Hindlimb muscle (tissue), 1 donor: ENCODE measurements at regions not wholly inside any gene's neighbourhood (a gene's known extent, or its start where the extent isn't known, plus 50 kb on each side); places are given as distances from the start of the nearest gene placed in this dataset.

Experiments used
- DNase-seq: peaks from one replicate; pipeline ENCODE4 v3.0.0-alpha.2; 2013

DNA sequence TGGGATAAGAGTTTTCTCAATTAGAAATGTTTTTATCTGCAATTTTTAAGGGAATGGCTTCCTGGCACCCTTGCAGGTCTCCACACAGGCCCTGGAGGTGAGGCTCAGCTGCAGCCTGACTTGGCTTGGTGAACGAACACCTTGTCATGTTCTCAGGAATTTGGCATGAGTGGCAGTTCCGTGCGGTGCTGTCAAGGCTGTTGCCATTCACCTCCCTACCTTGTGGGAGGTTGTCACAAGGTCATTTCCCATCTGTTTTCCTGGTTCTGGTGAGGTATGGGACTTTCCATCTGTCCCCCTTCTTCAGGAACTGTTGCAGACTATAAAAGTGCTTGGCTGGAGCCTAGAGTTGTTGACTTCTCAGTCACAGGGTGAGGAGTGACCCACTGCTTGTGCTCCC, 82.9 kb downstream of the ELOVL4 start:
- DNase-seq: no peak

DNA sequence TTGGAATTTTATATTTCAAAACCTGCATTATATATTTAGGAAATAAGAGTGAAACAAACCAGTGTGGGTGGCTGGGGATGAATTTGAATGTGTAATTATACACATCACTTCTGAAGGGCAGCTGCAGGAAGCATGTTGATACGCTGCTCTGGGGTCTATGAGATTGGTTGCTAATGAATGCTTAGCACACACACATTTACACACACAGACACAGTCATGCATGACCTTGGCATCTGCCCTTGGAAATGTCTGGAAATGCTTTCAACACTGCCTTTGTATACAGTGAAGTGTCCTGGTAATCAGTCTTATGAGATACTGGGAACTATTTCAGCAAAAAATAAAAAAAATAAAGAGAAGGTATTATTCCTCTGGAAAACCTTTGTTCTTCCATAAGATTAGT, 83.4 kb downstream of the ELOVL4 start:
- no peak for DNase-seq

DNA sequence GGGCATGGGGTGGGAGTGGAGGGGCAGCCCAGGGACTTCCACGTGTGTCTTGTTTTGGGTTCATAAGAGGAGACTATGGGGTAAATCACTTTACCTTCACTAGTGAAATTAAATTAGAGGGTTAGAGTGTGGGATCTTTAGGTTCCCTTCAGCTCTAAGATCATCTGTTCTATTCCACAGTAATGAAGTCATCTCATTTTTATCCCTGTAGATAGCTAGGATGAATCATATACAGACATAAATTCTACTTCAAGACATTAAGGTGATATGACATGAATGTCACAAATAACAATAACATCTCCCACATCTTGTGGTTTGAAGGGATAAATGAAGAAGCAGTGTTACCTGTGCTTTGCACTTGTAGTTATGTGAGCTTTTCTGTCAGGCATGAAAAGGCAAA, 83.8 kb downstream of the ELOVL4 start:
- no peak for DNase-seq

DNA sequence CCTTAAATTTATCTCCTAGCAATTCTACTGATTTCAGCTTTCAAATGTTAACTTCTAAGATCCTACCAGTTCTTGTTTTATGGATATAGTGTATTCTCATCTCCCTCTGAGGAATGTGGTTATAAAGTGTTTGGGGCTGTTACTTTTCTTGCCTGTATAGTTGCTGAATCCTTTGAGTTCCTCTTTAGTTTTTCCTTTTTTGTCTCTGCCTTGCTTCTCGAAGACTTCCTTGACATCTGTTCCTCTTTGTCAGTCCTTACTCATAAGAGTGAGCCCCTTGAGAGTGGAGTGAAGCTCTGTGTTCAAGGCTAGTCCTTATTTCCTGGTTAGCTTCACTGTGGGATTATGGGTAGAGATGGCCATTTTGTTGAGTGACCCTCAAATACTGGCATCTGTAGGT, 84.6 kb downstream of the ELOVL4 start:
- no peak for DNase-seq

DNA sequence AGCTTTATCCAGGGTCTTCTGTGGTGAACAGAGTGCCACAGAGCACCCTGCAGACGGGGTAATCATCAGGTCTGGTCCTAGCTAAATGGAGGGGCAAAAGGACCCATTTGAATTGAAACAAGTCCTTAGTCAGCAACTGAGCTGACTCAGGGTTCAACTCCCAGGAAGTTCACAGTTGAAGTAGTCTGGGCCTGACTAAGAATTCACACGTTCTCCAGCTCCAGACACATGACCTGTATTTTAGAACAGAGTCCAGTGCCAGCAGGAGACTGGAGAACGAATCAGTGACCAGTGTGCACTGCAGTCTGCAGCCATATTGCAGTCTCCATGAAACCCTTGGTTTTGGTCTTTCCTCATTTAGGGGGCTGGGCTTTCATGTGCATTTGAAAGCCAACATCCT, 85.2 kb downstream of the ELOVL4 start:
- no peak for DNase-seq

DNA sequence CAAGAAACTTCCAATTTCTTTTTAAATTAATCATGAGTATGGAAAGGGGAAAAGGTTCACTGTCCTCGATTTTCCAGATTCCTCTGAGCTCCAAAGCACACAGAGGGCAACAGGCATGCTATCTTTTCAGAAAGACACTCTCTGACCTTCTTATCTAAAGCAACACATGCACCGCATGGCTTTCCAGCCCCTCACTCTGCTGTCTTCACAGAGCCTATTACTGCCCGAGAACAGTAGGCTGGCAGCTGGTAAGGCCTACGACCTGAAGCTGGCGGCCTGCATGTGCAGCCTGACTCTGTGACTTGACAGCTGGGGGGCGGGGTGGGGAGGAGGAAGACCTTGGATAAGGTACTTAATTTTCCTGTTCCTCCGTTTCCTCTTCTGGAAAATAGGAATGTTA, 86.3 kb downstream of the ELOVL4 start:
- DNase-seq: no peak

DNA sequence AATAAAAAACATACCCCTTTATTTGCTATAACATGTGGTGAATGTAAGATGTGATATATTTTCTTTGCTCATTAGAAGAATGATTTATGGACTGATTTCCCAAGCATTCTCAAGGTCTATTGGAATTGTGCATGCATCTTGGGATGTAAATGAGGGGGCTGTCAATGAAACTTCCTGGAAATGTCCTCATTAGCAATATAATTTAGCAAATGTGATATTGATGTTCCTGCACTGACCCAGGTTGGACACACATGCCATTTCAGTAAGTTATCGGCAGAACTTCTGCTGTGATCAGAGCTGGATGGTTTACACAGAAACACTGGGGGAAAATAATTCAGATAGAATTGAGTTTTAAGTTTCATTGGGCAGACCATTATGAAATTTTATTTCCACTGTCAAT, 99.9 kb downstream of the ELOVL4 start:
- DNase-seq: no peak

DNA sequence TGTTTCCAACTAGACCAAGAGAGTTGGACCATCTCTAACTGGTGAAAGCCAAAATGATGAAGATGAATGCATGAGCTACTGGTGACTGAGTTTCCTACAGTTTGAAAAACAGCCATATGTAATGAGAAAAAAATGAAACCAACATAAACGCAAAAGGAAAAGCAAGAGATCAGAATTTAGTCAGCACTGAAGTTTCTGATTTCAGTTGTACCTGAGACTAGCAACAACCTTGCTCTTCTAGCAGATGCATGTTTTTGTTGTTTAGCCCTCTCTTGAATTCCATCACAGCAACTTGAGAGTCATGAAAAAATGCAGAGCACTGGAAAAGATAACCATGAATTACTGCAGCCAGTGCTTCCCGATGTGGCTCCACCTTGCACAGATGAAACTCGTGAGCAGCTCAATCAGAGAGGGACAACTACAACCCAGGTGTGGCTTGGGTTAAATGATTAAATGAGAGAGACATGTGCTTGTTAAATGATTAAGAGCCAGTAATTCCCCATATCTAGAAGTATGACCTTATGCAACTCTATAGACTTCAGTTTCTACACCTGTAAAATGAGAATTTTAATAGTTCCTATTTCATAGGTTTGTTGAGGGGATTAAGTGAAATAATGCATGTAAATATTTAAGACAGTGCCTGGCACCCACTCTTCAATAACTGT, 104.8 kb downstream of the ELOVL4 start:
- no peak for DNase-seq

DNA sequence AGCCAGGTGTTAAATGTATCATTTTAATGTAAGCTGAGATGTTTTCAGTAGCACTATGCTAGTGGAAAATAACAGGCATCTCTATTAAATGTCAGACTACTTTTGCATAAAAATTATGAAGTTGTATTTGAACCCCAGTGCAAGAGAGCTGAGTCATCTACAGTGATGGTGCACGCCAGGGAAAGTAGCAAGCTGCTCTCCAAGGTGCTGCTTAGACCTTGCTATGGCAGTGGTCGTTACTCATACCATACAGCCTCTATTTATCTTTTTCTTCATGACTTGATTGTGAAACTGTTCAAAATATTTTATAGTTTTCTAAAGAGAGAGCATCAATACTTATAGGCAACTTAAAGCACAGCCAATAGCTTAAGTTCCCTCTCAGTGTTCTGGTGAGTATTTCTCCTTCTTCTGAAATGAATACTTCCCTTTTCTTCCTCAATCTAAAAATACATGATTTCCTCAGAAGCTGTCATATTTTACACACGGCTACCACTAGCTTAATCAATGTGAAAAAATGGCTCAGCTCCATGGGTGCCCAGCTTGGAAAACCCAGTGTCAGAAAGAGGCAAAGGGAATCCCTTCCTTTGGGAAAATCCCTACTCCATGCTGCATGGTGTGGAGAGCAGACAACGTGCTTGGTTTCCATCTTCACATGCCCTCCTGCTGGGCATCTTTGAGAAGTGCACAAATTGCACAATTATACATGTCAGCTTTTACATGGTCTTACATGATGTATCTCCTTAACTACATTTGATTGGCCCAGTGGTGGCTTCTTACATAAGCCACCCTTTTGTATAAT, 105.6 kb downstream of the ELOVL4 start:
- no peak for DNase-seq

DNA sequence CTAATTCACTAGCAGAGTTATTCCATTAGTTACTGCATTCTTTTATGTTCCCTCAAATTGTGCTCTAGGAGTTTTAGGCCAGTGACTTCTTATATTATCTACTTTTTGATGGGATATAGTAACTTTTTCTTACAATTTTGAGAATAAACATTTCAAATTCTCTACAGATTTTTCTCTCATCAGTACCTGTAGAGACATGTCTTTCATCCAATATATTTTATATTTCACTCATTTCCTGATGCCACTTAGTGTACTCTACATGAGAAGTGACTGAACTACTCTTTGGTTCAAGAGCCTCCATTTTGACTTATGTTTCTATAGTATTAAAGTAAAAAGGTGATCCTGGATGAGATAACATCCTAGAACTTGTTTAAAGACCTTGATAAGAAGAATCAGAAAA, 108.5 kb downstream of the ELOVL4 start:
- DNase-seq: no peak

DNA sequence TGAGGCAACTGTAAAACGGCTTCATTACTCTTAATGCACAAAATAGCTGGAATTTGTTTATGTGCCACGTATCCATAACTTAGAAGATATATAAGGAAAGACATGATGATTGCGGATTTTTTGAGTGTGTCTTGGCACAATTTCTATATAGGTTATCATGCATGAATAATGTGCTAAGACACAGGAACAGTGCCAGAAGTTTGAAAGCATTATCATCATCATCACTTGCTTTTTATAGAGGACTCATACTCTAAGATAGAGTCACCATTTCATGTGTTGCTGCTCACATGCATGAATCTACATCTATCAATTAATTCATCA, 113.4 kb downstream of the ELOVL4 start:
- DNase-seq: no peak

DNA sequence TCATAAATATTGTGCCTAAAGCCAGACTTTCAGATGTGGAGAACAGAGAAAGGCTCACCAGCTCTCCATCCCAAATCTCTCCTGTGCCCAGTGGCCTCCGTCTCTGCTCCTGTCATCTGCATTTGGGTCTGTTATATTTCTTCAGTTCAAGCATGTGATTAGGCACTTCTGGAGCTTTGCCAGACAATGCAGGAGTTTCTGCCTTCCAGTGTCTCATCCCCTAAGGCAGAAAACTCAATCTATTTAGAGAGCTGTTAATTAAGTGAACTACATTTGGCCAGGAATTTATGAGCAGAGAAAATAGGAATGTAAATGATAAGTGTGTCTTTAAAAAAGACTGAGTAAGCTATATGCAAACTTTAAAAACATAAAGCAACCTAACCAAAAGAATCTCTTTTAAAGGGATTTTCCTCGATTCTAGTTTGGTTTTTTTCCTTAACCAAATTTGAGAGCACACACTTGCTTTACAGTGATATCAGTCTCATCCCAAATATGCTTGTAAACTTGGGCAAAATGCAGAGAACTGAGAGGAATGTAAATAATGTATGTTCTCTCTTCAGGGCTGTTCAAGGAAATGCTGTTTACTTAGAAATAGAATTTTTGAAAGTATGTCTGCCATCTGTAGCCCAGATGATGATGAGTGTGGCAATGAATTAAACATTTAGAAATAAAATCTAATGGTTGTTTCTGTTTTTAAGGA, 113.9 kb downstream of the ELOVL4 start:
- DNase-seq: no peak

DNA sequence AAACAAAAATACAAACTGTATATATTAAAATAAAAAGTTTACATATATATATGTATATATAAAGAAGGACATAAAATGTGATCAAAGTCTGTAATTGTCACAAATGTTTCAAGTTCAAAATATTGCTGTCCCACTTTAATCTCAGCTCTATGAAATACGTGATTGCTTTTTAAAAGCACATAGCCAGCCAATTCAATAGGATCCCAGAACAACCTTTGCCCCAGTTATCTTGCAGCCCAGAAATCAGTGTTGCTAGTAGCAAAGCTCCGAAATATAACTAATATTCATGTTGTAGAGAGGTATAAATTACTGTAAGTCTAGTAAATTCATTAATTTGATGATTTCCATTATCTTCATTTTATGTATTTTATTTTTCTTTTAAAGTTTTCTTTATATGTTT, 114.6 kb downstream of the ELOVL4 start:
- DNase-seq: no peak

DNA sequence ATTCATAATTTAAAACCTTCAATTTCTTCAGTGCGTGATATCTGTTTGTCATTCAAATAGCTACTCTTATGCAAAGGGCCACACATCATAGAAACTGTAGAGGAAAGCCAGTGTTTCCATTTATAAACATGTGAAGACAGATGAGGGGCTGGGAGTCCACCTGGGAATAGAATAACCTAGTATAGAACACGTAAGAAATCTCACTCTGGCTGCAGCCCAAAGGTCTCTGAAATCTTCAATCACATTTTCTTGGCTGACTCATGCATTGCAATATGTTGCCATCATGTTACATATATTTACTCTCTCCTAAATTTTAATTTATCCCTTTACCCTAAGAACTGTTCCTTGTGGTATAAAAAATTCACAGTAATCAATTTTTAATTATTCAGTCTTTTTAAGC, 123.2 kb downstream of the ELOVL4 start:
- no peak for DNase-seq

DNA sequence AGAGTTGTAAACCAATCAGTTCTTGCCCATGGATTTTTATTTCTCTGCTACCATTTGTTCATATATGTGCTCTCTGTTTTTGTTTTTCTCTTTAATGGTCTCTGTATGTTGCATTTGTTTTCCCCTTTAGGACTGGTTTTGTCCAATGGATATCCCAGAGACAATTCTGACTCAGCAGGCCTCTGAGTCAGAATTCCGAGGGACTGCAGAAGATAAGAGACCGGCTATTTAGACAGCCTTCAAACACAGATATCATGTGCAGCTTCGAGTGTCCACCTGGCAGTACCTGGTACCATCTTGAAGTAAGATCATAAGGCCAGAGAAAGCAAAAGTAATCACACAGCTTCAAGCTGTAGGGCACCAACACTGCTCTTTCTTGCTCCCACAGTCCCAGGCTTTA, 125.5 kb downstream of the ELOVL4 start:
- DNase-seq: no peak

DNA sequence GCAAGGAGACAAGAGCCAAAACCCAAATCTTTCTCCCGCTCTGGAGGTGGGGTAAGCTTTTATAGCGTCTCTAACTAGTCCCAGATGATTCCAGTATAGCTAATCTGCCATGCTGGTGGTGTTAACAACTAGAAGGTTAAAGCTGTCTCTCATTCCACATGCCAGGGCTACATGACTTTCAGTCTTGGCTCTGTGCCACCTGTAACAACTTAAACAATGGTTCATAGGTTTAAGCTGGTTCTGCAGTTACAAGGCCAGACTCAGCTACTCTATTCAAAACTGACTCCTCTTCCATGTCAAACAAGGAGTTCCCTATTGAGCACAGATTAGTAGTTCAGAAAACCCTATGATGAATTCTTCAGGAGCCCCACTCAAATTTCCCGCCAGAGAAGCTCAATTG, 128.9 kb downstream of the ELOVL4 start:
- DNase-seq: no peak

DNA sequence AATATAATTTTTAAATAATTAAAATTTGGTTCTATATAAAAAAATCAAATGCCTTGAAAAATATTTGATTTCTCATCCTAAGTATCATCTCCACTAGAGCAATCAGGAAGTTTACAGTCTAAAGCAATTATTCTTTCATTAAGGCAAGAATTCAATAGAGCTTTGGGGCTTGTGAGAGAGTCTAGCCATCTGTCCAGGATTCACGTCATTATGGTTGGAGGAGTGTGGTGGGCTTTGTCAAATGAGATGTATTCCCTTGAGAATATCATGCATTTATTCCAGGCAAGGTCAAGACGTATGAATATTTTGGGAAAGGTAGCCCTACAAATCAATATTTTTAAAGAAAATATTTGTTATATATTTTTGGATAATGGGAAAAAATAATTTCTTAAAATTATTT, 132.4 kb downstream of the ELOVL4 start:
- no peak for DNase-seq

DNA sequence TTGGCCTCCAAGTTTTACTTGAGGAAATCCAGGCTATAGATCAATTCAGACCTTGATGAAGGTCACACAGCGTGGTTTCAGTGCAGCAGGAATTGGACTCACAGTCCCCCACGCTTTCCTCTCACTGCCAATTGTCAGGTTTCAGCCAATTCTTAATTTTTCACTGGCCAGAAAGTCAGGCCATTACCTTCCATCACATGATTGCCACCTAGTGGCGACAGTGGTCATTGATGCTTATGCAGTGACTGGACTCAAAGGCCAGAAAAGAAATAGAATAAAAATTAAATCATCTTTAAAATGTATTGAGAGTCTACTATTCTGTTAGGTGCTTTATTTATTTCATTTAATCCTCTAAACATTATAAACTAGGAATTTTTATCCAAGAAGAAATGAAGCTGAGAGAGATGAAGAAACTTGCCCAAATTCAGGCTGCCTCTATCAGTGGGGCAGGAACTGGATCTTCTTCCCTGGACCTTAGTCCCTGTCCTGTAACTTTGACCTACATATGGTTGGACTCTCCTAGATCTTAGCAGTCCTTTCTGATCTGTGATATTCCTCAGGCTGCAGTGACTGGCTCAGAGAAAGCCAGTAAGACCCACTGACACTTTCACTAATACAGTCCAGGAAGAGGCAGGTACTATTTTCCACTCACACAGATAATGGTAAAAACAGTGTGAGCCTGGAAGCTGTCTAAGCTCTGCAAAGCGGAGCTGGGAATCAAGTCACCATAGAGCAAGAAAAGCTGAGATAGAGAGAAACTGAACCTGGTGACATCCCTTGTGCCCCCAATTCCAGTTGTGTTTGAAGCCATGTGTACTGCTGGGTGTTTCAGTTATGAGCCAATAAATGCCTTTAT, 133.3 kb downstream of the ELOVL4 start:
- DNase-seq: peak; percentile 79

DNA sequence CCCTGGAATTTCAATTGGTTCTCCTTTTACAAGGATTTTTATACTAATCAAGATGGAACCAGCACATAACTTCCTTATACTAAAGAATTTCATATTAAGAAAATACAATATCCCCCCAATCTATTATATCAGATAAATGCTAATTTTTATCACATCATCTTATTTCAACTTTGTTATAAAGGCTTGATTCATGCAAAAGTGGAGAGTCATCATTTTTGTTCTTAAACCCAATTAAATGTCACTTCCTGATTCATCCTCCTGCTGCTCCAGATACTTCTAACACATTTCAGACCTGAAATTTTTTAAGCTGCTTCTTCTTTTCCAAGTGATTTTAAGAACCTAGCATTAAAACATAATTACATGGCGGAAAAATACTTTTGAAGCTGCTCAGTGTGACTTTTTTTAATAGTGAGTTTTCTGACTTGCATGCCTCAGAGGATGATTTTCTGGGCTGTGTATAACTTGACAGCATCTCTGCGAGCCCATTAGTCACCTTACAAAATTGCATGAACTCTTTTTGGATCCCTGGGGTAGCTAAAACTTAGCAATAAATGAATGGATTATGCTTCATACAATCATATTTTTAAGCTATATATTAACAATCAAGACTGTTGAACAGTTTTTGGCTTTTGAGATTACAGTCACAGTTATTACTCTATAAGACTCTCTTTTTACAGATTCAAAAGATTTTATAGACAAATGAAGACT, 134.1 kb downstream of the ELOVL4 start:
- no peak for DNase-seq

DNA sequence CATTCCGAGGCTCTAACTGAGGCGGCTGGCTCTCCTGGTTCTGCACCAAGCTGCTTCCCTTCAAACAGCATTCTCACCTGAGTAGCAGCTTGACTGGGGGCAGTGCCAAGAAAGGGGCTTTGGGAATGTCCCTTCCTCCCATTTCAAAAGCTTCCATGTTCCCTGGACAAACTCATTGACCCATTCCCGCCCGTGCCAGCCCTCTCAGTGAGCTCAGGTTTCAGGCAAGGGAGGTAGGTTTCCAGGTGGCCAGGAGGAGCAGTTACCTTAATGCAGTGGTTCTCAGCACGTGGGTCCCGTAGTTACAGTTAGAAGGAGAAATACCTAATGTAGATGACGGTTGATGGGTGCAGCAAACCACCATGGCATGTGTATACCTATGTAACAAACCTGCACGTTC, 135.2 kb downstream of the ELOVL4 start:
- DNase-seq: no peak

DNA sequence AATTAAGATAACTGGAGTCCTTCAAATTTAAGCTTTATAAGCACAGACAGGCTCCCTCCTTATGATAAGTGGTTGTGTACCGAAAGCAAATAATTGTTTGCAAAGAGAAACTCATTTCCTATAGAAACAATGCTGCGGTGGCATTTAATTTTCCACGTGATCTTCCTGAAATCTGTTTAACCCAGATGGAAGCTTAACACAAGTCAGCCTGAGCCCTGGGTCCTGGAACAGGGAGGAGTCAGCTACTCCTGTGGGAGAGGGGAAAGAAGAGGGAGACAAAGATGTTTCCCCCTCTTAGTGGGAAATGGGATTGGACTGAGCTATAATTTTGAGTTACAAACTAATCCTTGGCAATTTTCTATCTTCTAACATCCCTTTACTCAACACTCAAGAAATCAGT, 136.5 kb downstream of the ELOVL4 start:
- no peak for DNase-seq

DNA sequence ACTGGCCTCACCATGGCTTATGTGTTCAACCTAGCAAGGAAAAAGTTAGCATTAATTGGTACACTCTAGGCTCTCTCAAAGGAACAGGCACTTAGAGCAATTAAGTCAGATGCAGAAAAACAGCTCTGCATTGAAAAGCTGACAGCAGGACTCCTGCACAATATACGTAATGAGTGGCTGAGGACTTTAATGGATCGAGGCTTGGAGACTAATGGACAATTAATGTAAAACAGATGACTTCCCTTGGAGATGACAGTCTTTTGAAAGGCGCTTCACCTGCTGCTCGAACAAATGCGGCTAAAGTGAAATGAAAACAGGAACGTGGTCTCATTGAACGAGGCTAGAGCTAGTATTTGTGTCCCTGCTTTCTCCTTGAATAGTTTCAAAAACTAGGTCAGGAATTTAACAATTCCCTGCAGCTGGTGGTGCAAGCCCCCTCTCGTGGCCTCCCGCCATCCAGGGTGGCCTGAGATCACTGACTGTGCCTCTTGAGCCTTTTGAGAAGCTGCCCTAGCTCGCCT, 137.1 kb downstream of the ELOVL4 start:
- peak; percentile 32 for DNase-seq
